Astrocyte of the spinal cord (primary cell): ENCODE measurements at regions not wholly inside any gene's neighbourhood (a gene's known extent, or its start where the extent isn't known, plus 50 kb on each side); places are given as distances from the start of the nearest gene placed in this dataset.

Experiments
- DNase-seq: peaks from one replicate; pipeline ENCODE4 v3.0.0; 2011; ENCODE audit warnings: low read depth, low spot score
- H3K4me3 ChIP-seq: 2 replicates; pipeline ENCODE4 v1.5.1; 2011; ENCODE audit warnings: low read depth, mild to moderate bottlenecking, low read length, moderate library complexity
- CTCF ChIP-seq: IDR thresholded peaks from 2 replicates; pipeline ENCODE4 v1.5.1; 2012; ENCODE audit warnings: low read depth, mild to moderate bottlenecking, low read length, inconsistent platforms
- in situ Hi-C: cut with HindIII; loops from 2 replicates; pipeline ENCODE4 v1.10.0; 2017; ENCODE audit warnings: low sequenced_read_pairs

- no peak for TF ChIP-seq CTCF
- no peak for DNase-seq
- no peak overlapping the region for H3K4me3 ChIP-seq
- in situ Hi-C loops = no loop called here
These were observed 112.3 kb upstream of the NCOR2 start for GRCh38 chr12:124679533-124680371.

- no peak for DNase-seq
- no peak overlapping the region for H3K4me3 ChIP-seq
- no peak for TF ChIP-seq CTCF
- in situ Hi-C loops = no loop called here
These were observed 111.6 kb upstream of the NCOR2 start for GRCh38 chr12:124679047-124679446.

- no peak overlapping the region for H3K4me3 ChIP-seq
- no peak for DNase-seq
- in situ Hi-C loops = no loop called here
- TF ChIP-seq CTCF = no peak
These were observed 111.0 kb upstream of the NCOR2 start for GRCh38 chr12:124678421-124678893.

- no peak overlapping the region for H3K4me3 ChIP-seq
- no peak for TF ChIP-seq CTCF
- DNase-seq = no peak
- in situ Hi-C loops = no loop called here
These were observed 110.3 kb upstream of the NCOR2 start for GRCh38 chr12:124677552-124678356.

GRCh38 chr12:124676714-124677462, 109.5 kb upstream of the NCOR2 start:
- in situ Hi-C loops = no loop called here

More at GRCh38 chr12:124676714-124677462, 109.5 kb upstream of the NCOR2 start:
- DNase-seq = no peak
- TF ChIP-seq CTCF = no peak
- no peak overlapping the region for H3K4me3 ChIP-seq
